HUES6 (cell line): ENCODE measurements at regions not wholly inside any gene's neighbourhood (a gene's known extent, or its start where the extent isn't known, plus 50 kb on each side); places are given as distances from the start of the nearest gene placed in this dataset.
"Not testable (repeated sequence)": the region's sequence is repeated elsewhere in the genome, so short reads cannot be mapped to it uniquely, and the experiment has no call there.

ENCODE experiments used
- H3K27ac ChIP-seq: 2 replicates; pipeline ENCODE4 v1.7.0; 2013; ENCODE audit warnings: low read depth, mild to moderate bottlenecking, low read length, inconsistent platforms
- H3K27me3 ChIP-seq: 2 replicates; pipeline ENCODE4 v1.6.1; 2013; ENCODE audit warnings: low read length; ENCODE audit not compliant: control insufficient read depth, insufficient read depth
- H3K36me3 ChIP-seq: 2 replicates; pipeline ENCODE4 v1.6.1; 2013; ENCODE audit warnings: low read length; ENCODE audit not compliant: control insufficient read depth, insufficient read depth
- H3K4me1 ChIP-seq: 2 replicates; pipeline ENCODE4 v1.6.1; 2013; ENCODE audit warnings: low read length; ENCODE audit not compliant: control insufficient read depth, insufficient read depth
- H3K4me3 ChIP-seq: 2 replicates; pipeline ENCODE4 v1.5.1; 2013; ENCODE audit warnings: low read depth, low read length
- H3K9ac ChIP-seq: one replicate; pipeline ENCODE4 v1.6.1; 2013; ENCODE audit warnings: mild to moderate bottlenecking, low read length
- H3K9me3 ChIP-seq: 2 replicates; pipeline ENCODE4 v1.6.1; 2013; ENCODE audit warnings: low read depth, low read length; ENCODE audit not compliant: control insufficient read depth, insufficient read depth

DNA sequence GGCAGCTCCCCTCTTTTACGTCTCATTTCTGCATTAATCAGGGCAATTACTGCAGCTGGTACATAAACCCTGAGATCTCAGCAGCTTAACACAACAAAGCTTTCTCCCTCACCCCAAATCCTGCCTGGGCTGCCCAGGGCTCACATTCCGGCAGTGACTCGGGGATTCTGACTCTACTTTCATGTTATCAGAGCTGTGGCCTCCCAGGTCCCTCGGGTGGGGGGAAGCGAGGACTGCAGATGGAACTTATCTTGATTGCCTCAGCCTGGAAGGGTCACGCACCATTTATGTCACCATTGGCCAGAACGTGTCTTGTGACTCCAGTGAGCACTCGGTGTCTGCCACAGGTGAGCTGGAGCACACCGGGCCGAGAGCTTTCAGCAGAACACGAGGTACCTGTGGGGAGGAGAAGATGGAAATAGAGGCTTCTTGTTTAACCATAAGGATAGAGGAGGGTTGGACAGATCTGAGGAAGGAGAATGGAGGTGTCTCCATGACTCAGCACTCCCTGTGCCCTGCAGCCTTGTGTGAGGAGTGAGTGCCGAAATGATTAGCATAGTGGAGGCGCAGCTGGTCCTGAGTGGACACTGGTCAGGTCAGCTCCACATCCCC is 88.5 kb upstream of the EXOC2 start:
- no peak overlapping the region for H3K4me3 ChIP-seq
- no peak overlapping the region for H3K9ac ChIP-seq
- no peak overlapping the region for H3K27ac ChIP-seq
- no peaks in the 10 kb centered on the region for H3K9me3 ChIP-seq
- H3K4me1 ChIP-seq, result peaks cover 8% of the 10 kb centered on the region
- H3K27me3 ChIP-seq, result no peaks in the 10 kb centered on the region
- H3K36me3 ChIP-seq, result no peaks in the 10 kb centered on the region

DNA sequence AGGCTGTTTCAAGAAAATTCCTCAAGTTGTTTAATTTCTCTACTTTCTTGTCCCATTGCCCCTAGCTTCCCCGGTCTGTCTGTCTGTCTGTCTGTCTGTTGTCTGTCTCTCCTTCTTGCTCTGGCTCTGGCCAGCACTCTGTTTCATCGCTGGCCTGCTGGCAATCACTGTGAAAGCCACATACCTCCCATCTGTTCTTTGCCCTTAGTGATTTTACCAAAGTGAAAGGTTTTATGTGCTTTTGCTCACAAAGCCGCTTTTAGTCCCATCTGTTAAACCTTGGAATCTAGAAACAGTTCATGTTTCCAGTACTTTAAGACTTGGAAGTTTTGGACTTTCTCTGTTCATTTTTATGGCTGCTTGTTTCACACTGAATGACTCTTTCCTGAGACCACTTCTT is 87.8 kb upstream of the EXOC2 start:
- Histone ChIP-seq H3K9ac (no peak overlapping the region), H3K27ac (no peak overlapping the region), H3K9me3 (no peaks in the 10 kb centered on the region), H3K4me3 (no peak overlapping the region), H3K4me1 (peaks cover 8% of the 10 kb centered on the region), H3K36me3 (no peaks in the 10 kb centered on the region), H3K27me3 (no peaks in the 10 kb centered on the region)

DNA sequence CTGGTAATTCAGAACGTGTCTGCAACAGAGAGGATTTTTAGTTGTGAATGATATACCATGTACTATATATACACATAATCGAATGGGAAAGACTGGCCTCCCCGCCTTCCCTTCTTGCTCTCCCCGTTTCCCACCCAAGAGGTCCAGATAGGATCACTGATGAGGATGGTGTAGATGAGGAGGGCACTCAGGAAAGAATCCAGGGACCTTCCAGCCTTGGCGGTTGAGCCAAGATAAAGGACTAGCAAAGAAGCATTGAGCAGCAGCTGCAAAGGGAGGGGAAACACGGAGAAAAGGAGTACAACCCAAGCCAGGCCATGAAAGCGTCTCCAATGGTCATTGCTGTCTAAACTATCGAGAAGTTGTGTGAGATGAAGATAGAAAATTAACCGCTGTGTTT is 84.0 kb upstream of the EXOC2 start:
- Histone ChIP-seq H3K27me3 (no peaks in the 10 kb centered on the region), H3K9me3 (no peaks in the 10 kb centered on the region), H3K4me1 (peaks cover 8% of the 10 kb centered on the region), H3K9ac (no peak overlapping the region), H3K36me3 (no peaks in the 10 kb centered on the region), H3K4me3 (no peak overlapping the region), H3K27ac (no peak overlapping the region)

DNA sequence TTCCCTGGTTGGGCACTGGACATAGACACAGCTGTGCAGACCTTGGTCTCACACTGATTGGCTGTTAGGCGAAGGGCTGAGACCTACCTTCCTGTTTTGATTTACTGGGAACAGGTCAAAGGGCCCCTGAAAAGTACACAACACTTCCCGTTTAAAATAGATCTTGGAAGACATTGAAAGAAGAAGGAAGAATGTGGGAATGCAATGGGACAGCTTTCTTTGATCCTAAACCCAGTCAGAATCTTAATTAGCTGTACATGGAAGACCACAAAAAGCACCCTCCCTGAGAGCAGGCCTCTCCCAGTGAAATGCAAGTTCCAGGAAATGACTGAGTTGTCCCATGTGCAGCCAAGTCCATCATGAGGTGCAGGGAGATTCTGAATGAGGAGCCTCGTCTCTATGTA is 83.6 kb upstream of the EXOC2 start:
- Histone ChIP-seq H3K9me3 (no peaks in the 10 kb centered on the region), H3K9ac (no peak overlapping the region), H3K4me3 (no peak overlapping the region), H3K27me3 (no peaks in the 10 kb centered on the region), H3K36me3 (no peaks in the 10 kb centered on the region), H3K4me1 (peaks cover 6% of the 10 kb centered on the region), H3K27ac (no peak overlapping the region)

DNA sequence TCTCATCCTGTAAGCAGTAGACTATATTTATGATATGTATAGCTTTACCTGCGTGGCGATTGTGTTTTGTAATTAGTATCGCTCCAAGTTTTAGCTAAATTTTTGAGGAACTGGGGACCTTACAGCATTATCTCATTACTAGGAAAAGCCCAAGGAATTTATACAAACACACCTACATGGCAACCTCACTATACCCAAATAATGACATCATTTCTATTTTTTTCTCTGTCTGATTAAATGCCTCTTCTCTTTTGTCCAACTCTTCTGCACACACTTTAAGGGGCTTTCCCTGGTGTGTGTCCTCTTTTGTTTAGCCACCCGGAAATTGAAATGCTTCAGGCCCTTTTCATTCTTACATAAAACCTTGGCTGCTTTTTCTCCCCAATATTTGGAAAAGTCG is 82.9 kb upstream of the EXOC2 start:
- Histone ChIP-seq H3K27ac (no peak overlapping the region), H3K9ac (no peak overlapping the region), H3K9me3 (no peaks in the 10 kb centered on the region), H3K36me3 (no peaks in the 10 kb centered on the region), H3K4me1 (no peaks in the 10 kb centered on the region), H3K27me3 (no peaks in the 10 kb centered on the region), H3K4me3 (no peak overlapping the region)

DNA sequence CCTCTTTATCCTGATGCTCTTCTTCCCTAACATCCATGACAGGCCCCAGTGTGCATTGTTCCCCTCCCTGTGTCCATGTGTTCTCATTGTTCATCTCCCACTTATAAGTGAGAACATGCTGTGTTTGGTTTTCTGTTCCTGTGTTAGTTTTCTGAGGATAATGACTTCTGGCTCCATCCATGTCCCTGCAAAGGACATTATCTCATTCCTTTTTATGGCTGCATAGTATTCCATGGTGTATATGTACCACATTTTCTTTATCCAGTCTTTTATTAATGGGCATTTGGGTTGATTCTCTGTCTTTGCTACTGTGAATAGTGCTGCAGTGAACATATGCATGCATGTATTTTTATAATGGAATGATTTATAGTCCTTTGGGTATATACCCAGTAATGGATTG is 78.7 kb upstream of the EXOC2 start:
- not testable (repeated sequence) for H3K4me3 ChIP-seq, H3K9ac ChIP-seq, H3K27me3 ChIP-seq, H3K4me1 ChIP-seq, H3K27ac ChIP-seq, H3K9me3 ChIP-seq, H3K36me3 ChIP-seq

DNA sequence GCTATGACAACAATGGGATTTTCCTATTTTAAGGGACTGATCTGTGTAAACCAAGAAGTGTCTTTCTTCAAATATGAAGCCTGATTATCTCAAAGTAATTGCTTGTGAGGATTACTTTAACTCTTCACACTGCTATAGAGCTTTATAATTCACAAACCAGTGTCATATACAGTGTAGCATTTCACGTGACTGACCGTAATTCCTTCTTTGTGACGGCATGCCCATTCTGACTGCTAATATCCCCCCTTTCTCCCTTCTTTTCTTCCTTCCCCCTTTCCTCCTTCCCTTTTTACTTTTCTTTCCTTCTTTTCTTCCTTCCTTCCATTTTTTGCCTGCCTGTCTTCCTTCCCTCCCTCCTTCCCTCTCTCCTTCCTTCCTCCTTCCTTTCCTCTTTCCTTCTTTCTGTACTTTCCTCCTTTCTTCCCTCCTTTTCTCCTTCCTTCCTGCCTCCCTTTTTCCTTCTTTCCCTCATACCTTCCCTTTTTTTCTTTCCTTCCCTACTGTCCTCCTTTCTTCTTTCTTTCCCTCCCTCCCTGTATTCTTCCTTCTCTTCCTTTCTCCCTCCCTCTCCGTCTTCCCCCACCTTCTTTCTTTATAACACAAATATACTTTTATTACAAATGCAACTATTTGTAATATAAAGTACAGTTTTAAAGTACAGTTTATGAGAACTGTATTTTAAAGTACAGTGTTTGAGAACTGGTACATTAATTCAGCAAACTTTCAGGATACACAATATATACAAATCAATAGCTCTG is 75.0 kb upstream of the EXOC2 start:
- Histone ChIP-seq H3K27me3 (no peaks in the 10 kb centered on the region), H3K36me3 (no peaks in the 10 kb centered on the region), H3K9ac (no peak overlapping the region), H3K9me3 (no peaks in the 10 kb centered on the region), H3K4me1 (no peaks in the 10 kb centered on the region), H3K27ac (no peak overlapping the region), H3K4me3 (no peak overlapping the region)

DNA sequence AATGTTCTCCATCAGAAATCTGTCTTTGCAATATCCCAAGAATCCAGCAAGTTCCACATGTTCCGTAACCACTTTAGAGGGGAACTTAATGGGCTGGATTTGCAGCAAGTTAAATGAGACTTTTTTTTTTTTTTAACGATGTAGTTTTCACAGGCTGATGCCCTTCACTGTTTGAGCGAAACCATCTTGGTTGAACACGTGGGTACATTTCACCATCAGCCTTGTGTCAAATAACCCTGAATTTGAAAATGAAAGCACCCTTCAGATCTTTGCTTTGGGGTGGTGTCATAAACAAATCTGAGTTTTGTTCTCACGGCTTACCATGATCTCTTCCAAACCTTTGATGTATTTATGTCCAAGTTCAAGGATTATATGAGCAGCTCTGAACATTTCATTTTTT is 73.7 kb upstream of the EXOC2 start:
- Histone ChIP-seq H3K9me3 (no peaks in the 10 kb centered on the region), H3K4me3 (no peak overlapping the region), H3K36me3 (no peaks in the 10 kb centered on the region), H3K4me1 (no peaks in the 10 kb centered on the region), H3K27ac (no peak overlapping the region), H3K27me3 (no peaks in the 10 kb centered on the region), H3K9ac (no peak overlapping the region)

DNA sequence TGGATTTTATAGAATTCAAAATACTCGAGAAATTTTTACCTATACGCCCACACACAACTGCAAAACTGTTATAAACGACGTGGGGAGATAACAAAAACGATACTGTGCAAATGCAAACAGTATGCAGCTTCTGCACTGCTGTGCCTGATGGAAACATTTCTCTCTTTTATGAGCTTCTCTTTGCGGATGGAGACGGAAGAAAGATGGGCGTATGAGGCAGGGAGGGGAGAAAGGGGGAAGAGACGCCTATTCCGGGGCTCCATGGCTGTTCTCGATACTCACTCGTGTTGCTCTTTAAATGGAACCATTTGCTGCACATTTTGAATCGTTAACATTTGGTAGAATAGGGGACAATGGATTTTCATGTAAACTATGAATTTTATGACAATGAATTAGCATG is 69.1 kb upstream of the EXOC2 start:
- H3K9ac ChIP-seq, result no peak overlapping the region
- no peaks in the 10 kb centered on the region for H3K4me1 ChIP-seq
- H3K36me3 ChIP-seq, result no peaks in the 10 kb centered on the region
- no peak overlapping the region for H3K4me3 ChIP-seq
- H3K27ac ChIP-seq, result no peak overlapping the region
- peaks cover 2% of the 10 kb centered on the region; the same call in 1 of the 2 replicates for H3K9me3 ChIP-seq
- H3K27me3 ChIP-seq, result no peaks in the 10 kb centered on the region

DNA sequence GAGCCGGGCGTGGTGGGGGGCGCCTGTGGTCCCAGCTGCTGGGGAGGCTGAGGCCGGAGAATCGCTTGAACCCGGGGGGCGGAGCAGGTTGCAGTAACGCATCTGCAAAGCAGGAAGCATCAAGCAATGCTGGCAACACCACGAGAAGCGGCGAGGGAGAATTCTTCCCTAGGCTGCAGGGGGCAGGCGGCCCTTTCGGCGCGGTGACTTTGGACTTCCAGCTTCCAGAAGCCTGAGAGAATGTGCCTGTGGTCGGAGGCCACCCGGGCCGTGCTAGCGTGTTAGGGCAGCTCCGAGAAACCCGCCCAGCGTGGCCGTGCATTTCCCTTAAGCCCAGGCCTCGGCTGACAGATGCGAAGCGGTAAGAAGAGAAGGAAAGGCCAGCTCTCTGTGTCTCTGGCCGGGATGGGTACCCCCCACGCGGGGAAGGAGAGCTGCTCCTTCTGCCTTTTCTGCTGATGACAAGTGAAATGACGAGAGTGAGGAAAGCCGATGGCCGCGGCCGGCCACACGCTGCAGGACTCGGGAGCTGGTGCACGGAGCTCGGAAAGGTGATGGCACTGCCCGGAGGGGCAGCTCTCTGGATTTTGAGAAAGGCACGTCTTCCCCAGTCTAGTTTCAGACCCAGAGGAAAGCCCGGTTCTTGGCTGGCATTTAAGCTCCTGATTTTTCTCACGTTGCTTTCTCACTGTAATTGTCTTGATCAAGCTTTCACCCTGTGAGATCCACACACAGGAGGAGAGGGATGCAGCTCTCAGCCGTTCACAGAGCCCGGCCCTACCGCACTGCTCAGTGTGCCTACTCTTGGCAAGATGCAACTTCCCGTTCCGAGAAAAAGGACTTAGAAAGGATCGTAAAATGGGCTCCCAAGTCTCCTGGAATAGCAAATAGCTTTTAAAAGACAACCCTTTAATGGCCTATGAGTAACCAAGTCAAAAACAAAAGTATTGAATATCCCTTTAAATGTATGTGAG is 68.3 kb upstream of the EXOC2 start:
- Histone ChIP-seq H3K27me3 (no peaks in the 10 kb centered on the region), H3K4me1 (no peaks in the 10 kb centered on the region), H3K4me3 (no peak overlapping the region), H3K9me3 (peaks cover 4% of the 10 kb centered on the region; the same call in 1 of the 2 replicates), H3K36me3 (no peaks in the 10 kb centered on the region), H3K9ac (no peak overlapping the region), H3K27ac (no peak overlapping the region)

DNA sequence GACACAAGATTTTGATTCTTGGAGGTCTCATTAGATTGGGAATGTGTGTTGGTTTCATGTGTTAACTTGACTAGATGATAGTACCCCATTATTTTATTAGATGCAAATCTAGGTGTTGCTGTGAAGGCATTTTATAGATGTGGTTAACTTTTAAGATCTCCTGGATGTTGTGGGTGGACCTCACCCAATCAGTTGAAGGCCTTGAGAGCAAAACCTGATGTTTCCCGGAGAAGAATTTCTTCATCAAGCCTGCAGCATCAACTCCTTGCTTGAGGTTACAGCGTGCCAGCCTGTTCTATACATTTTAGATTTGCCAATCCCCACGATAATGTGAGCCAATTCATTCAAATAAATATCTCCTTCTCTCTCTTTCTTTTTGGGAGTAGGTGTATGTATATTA is 66.8 kb upstream of the EXOC2 start:
- Histone ChIP-seq H3K36me3 (no peaks in the 10 kb centered on the region), H3K4me3 (no peak overlapping the region), H3K27me3 (no peaks in the 10 kb centered on the region), H3K9ac (no peak overlapping the region), H3K9me3 (peaks cover 4% of the 10 kb centered on the region; the same call in 1 of the 2 replicates), H3K4me1 (no peaks in the 10 kb centered on the region), H3K27ac (no peak overlapping the region)
